GM11168 (cell line): ENCODE measurements at regions not wholly inside any gene's neighbourhood (a gene's known extent, or its start where the extent isn't known, plus 50 kb on each side); places are given as distances from the start of the nearest gene placed in this dataset.
"Not testable (repeated sequence)": the region's sequence is repeated elsewhere in the genome, so short reads cannot be mapped to it uniquely, and the experiment has no call there.

Experiments
- in situ Hi-C: fragments of 300-500 bp; cut with MboI; formaldehyde crosslinking; loops from one replicate; pipeline ENCODE4 v1.12.0; 2022; ENCODE audit warnings: low sequenced_read_pairs; ENCODE audit not compliant: unreplicated experiment

DNA sequence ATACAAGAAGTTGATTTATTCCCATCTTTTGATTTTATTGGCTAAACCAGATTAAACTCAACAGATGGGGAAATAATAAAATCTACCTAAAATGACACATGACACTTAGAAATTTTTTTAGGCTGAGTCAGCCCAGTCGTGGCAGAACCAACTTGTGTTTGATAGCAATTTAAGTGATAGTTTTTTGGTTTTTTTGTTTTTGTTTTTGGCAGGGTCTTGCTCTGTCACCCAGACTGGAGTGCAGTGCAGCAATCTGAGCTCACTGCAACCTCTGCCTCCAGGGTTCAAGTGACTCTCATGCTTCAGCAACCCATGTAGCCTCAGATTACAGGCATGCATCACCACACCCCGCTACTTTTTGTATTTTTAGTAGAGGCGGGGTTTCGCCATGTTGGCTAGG lies 370.3 kb upstream of the NOCT start:
- in situ Hi-C loops = no loop called here

DNA sequence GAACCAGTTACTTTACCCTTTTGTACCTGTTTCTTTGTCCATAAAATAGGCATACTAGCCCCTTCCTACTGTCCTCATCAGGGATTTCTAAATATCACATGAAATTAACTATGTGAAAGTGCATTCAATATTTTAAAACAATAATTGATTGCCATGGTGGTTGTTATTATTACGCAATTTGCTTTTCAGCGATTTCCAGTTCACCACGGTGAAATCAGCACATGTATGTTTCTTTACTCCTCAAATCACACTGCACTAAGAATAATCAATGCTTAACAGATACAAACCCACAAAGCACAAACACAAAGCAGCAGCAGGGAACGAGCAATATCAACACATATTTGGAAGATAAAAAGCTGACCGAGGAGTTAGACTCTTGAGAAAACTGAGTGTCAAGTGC lies 371.3 kb upstream of the NOCT start:
- in situ Hi-C loops = no loop called here

DNA sequence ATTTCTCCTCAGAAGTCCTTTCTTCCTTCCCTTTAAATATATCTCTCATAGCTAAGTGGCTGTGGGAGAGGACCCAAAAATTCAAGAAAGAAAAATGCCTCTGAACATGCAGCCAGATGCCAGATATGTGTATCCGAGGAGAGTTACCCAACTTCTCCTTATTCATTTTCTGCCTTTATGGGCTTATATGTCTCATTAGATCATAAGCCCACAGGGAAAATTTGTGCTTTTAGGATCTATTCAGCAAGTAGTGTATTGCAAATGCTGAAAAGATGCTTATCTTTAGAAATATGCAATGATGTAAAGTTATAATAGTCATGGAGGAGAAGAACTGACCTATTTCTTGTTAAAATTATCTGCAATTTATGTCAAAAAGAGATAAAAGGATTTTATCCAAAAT lies 371.8 kb upstream of the NOCT start:
- in situ Hi-C loops = no loop called here

DNA sequence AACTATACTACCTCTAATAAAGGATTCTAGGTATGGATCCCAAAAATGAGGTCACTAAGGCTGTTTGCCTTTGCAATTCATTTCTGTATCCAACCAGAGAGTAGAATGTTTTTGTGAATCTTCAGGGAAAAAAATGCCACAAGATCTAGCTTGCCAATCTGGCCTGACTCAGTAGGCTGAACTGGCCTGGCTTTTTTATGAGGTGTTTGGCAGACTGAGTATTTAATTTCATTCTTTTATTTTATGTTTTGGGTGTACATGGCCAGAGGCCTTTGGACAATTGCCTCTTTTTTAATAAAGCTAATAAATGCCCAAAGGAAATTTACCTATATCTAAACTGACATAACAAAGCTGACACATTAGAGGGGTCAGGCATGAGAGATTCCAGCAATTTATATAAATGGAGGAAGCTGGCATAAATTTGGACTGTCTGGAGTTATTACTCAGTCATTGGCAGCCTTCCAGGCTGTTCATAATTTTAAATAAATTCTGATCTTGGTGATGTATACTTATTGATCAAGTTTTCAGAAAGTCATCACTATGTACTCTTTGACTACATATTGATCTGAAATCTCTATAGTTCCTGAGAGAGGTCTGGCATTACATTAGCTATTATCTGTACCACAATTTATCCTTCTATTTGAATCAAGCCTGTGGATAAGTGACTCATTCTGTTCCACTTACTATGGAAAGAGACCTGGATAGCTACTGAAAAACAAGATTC lies 376.4 kb upstream of the NOCT start:
- in situ Hi-C loops = no loop called here

DNA sequence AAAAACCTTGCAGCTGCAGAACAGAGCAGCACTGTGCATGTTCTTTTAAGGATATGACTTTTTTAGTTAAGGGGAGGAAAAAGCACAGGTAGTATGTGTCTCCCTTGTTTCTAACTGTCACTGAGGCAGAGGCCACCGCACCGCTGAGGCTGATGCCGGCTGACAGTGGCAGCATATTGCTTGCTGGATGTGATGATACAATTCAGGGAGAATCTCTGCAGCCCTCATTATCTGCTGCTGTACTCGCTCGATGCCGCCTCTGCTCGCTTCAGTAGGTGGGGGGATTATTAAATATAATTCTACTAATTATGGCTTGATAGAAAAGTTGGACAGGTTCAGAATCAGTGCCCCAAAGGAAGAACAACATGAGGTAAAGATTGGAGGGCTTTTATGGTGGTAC lies 378.8 kb upstream of the NOCT start:
- in situ Hi-C loops = no loop called here

DNA sequence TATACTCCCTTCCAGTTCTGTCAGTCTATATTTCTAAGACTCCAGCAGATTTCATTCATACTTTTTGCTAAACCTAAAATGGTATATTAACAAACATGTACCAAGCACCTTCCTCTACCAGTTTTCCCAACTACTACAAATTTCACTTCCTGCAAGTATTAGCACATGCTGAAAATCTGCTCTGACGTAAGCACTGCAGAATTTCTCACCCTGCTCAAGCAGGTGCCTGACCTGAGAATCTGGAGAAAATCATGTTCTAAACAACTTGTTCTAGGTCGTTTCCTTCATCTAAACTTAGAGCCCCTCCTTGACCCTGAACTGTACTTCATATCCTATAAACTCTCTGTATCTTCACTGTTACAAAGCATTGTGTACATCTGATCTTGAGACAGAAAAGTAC lies 380.7 kb upstream of the NOCT start:
- in situ Hi-C loops = no loop called here

DNA sequence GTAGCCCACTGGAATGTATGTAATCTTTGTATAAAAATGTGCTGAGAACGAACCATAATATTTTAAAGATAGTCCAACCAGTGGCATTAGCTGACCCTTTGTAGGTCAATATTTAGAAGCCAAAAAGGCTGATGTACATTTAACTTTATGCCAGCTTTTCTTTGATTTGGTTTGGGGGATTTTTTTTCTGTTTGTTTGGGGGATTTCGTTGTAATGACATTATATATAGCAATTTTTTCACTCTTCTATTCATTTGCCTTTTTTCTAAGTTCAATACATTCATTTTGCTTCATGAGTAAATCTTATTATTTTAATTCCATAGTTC lies 382.0 kb upstream of the NOCT start:
- in situ Hi-C loops = no loop called here

DNA sequence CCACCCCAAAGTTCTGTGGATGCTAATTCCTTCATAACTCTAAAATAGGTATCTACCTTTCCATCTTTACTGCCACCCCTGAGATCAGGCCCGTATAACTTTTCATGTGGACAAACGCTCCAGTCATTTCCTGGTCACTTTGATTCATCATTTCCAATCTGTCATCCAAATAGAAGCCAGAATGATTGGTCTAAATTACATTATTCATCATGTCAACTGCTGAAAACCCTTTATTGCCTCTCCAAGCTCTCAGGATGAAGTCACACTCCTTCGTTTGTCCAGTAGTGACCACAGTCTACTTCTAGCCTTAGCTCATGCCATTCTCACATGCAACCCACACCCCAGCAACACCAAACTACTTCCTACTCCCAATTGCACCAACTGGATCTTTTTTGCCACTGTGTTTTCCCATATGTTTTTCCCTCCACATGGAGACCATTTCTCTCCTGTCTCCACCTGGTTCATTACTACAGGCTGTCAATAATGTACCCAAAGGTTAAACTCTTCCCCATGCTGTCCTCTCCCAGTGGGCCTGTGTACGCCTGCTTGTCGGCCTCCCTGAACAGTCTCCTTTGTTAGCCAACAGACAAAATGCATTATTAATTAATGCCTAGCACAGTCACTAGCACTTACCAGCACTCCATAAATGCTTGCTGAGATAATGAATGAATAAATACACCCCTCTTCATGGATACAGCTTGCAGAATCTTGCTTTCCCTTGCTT lies 382.6 kb upstream of the NOCT start:
- in situ Hi-C loops = no loop called here

DNA sequence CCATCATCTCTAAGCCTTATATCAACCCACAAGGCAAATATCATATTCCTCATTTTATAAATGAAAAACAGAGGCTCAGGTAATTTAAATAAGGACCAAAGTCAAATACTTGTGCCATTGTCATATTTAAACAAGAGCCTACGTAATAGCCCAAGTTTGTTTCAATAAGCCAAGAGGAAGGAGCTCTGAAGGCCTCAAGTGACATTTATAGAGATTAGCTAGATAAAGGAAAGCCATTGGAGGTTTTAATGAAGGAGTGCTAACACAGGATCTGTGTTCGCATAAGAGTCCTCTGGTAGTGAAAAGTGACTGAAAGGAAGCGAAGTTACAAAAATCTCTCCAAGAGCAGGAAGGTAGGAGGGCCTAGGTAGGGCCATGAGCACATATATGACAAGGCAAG lies 384.9 kb upstream of the NOCT start:
- in situ Hi-C loops = no loop called here

DNA sequence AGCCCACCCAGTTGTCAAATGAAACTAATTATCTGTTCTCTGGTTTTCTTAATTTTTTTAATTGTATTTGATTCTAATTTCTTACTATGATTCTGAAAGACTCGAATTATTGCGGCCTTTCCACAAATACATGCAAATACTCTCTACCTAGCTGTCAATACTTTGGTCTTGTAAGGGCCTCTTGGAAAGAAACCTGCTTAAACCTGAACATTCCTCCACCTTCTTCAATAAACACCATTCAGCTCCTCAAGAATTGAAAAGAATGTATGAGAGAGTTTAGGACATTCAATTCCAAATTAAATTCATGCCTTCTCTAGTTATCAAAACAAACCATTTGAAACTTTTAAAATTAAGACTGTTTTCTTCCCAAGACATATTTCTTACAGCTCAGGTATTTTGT lies 385.9 kb upstream of the NOCT start:
- in situ Hi-C loops = no loop called here

DNA sequence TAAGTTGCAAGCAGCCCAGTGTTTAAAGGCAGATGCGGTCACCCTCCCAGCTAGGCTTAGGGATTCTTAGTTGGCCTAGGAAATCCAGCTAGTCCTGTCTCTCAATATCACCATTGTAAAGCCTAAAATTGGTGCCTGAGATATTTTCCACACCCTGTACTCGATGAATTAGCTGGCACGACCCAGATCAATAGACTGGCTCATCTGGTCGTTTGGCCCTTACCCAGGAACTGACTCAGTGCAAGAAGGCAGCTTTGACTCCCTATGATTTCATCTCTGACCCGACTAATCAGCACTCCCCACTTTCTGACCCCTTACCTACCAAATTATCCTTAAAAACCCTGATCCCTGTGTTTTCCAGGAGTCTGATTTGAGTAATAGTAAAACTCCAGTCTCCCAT lies 384.9 kb upstream of the SLC7A11 start:
- in situ Hi-C loops = no loop called here

DNA sequence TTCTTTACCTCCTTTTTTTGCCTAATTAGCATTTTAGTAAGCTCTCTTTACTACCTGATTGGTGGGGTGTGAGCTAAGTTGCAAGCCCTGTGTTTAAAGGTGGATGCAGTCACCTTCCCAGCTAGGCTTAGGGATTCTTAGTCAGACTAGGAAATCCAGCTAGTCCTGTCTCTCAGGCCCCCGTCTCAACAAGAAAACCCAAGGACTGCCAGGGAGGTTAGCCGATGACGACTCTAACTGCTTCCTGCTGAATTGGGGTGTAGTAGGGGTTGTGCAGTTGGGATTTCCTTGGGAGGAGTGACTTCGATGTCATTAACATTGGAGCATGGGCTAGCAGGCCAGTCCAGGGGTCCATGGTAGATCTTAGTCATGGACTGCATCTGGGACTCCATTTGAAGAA lies 380.2 kb upstream of the SLC7A11 start:
- in situ Hi-C loops = not testable (repeated sequence)

DNA sequence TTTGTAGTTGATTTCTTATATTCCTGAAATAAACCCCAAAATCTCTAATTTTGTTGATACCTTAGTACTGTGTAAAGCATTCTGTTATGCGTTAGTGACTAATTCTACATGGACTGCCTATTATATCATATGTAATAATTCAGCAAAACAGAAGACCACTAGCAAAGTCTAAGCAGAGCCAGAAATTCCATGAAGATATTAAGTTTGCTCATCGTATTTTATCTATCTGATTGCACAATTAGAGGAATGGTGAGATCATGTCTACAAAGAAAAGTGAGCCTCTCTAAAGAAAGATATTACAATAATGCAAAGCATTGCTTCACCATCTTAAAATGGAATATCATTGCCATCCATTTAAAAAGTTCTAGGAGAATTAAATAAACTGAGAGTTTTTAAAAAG lies 374.6 kb upstream of the SLC7A11 start:
- in situ Hi-C loops = no loop called here

DNA sequence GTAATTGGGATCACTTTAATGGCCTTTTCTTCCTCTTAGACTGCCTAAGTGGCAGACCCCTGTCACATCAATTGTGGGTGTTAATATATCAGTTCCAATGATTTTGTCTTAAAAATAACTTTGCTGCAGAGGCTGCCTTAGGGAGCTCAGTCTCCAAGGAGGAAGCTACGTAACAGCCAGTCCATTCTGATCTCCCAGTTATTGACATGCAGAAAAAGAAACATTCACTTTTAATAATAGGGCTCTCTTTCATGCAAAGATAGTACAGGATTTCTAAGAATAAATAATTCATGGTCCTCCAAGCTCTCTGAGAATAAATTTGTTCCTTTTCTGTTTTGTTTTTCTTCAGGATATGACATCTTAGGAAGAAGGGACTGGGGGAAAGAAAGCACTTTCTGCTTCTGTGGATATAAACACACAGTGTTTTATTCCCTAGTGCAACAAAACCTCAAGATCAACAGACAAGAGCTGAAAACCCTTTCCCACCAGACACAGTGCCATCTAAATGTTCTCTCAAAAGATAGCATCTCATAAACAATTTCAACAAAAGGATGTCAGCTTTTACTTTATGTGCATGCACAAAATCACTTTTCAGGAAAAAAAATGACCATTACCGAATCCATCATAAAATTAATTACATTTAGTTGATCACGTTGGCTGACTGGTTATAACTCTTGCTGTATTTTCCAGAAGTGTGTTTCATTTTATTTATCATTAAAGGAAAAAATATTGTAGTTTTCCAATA lies 372.4 kb upstream of the SLC7A11 start:
- in situ Hi-C loops = no loop called here

DNA sequence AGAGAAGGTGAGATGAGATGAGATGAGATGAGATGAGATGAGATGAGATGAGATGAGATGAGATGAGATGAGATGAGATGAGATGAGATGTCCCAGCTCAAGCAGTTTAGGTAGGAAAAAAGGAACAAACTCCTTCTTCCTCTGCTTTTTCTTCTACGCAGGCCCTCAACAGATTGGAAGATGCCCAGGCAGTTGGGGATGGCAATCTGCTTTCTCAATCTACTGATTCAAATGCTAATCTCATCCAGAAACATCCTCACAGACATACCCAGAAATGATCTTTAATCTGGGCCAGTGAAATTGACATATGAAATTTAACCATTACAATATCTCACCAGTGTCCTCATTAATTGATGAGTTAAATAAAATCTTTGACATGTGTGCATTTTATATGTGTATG lies 370.3 kb upstream of the SLC7A11 start:
- in situ Hi-C loops = no loop called here

DNA sequence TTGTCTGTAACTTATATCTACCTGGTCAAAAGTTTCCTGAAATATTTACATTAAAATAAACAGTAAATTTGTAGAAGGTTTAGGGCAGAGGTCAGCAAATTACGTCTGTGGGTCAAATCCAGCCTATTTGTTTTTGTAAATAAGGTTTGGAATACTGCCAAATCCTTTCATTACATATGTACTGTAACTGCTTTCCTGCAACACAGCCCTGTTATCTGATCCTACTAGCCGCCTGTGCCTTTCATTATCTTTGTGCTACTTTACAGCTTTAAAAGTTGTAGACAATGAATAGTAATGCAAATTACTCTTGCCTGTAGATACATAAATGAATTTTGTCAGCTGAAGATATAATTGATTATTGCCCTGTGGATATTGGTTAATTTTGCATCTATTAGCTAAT lies 369.6 kb upstream of the SLC7A11 start:
- in situ Hi-C loops = no loop called here

DNA sequence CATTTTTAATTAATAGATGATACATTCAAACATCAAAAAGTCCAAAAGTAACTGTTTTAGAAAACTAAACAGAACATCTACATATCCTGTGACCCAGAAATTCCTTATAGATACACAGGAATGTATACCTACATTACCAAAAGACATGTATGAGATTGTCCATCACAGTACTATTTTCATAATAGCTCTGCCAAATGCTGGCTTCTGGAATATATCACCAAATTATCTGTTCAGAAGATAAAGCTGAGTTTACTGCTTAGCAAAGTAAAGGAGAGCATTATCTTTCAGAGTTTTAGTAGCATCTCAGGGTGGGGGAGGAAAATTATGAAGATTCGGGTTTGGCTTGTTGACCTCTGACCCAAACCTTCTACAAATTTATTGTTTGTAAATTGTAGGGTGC lies 368.9 kb upstream of the SLC7A11 start:
- in situ Hi-C loops = no loop called here

DNA sequence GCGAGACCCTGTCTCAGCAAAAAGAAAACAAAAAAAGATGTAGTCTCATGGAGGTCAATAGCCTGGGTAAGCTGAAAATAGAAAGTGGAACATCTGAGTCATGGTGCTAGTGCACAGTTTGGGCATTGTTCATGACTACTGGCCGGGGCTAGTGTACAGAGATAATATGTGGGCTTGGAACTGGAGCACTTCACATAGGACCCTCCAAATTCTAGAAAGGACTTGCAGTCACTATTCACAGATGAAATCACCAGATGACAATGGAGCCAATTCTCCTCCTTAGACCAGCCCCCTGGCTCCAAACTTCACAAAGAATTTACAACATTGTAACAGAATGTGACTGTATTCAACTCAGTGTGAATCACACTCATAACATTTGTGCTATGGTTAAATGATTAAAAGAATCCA lies 367.8 kb upstream of the SLC7A11 start:
- in situ Hi-C loops = no loop called here

DNA sequence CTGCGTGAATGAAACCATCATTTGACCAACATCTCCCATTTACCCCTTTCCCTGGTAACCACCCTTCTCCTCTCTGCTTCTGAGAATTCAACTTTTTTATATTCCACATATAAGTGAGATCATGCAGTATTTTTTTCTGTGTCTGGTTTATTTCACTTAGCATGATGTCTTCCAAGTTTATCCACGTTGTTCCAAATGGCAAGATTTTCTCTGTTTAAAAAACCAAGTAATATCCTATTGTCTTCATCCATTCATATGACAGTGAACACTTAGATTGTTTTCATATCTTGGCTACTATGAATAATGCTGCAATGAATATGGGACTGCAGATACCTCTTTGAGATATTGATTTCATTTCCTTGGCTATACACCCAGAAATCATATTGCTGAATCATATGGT lies 362.4 kb upstream of the SLC7A11 start:
- in situ Hi-C loops = no loop called here

DNA sequence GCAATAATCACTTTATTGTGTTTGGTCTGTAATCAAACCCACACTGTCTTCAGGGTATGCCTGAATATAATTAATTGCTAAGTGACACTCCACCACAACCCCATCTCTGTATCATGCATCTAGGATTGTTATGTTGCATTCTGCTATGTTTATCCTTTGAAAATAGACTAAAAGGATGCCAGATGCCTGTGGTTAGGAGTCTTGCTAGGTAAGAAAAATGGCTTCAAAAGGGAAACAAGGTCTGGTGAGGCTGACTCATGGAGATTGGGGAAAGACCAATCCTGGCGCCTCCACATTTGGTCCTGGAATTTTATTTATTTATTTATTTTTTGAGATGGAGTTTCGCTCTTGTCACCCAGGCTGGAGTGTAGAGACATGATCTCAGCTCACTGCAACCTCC lies 360.5 kb upstream of the SLC7A11 start:
- in situ Hi-C loops = no loop called here

DNA sequence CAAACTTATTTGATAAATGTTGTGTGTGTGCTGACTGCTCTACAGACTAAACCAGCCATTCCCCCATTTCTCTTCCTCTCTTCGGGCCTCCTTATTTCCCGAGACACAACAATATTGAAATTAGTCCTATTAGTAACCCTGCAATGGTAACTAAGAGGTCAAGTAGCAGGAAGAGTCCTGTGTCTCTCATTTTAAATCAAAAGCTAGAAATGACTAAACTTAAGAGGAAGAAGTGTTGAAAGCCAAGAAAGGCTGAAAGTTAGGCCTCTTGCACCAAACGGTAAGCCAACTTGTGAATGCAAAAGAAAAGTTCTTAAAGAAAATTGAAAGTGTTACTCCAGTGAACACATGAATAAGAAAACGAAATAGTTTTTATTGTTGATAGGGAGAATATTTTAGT lies 357.8 kb upstream of the SLC7A11 start:
- in situ Hi-C loops = no loop called here

DNA sequence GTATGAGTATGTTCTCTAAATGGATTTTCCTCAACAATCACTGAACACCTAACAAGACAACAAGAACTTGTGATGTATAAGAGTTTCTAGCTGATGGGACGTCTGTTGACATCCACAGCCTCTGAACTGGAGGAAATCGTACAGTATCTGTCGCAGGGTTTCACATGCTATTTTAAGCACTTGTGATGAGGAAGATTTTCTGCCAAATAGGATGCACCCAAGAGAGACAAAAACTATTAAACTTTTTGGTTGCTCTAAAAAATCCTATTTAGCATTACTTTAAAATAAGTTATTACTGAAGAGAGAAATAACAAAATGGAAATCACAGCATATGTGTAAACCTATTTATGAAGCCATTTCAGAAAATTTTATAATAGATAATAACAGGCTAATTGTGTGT lies 356.1 kb upstream of the SLC7A11 start:
- in situ Hi-C loops = no loop called here
